Duodenal mucosa (tissue), 2 donors: ENCODE measurements at regions not wholly inside any gene's neighbourhood (a gene's known extent, or its start where the extent isn't known, plus 50 kb on each side); places are given as distances from the start of the nearest gene placed in this dataset.

ENCODE experiments used
- H3K27ac ChIP-seq: one replicate; pipeline ENCODE4 v1.7.0; 2013; ENCODE audit warnings: low read depth, low read length
- H3K27me3 ChIP-seq, 2 donors: one replicate each; pipeline ENCODE4 v1.7.0; 2013; ENCODE audit warnings: low read length in 2 of 2, control low read depth in 1 of 2; ENCODE audit not compliant: insufficient read depth in 2 of 2, control insufficient read depth in 1 of 2
- H3K36me3 ChIP-seq, 2 donors: one replicate each; pipeline ENCODE4 v1.7.0; 2013; ENCODE audit warnings: low read length in 2 of 2, control low read depth in 1 of 2; ENCODE audit not compliant: insufficient read depth in 2 of 2, control insufficient read depth in 1 of 2
- H3K4me1 ChIP-seq, 2 donors: one replicate each; pipeline ENCODE4 v1.7.0; 2013; ENCODE audit warnings: low read length in 2 of 2, control low read depth in 1 of 2; ENCODE audit not compliant: insufficient read depth in 2 of 2, control insufficient read depth in 1 of 2
- H3K4me3 ChIP-seq, 2 donors: one replicate each; pipeline ENCODE4 v1.7.0; 2013; ENCODE audit warnings: low read length in 2 of 2, low read depth in 1 of 2
- H3K9ac ChIP-seq, 2 donors: one replicate each; pipeline ENCODE4 v1.7.0; 2013; ENCODE audit warnings: low read length in 2 of 2, low read depth in 1 of 2
- H3K9me3 ChIP-seq, 2 donors: one replicate each; pipeline ENCODE4 v1.7.0; 2013; ENCODE audit warnings: low read length in 2 of 2, control low read depth in 1 of 2; ENCODE audit not compliant: control insufficient read depth in 1 of 2

DNA sequence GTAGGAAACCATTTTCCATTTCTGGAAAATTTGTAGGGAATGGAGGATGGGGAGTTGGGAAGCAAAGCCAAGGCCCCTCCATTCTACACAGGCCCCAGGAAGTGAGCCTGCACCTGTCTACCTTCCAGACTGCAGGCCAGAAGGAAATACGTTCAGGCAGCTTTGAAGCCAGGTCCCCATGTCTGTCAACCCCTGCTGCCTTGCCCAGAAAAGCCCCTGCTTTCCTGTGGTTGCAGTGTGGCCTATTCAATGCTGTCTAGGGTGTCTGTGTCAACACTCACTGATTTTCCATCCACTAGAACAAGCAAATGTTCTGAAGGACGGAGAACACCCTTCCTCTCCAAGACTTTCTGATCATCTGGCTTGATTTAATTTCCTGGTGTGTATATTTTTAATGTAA, 281.9 kb downstream of the TLE3 start:
- Histone ChIP-seq H3K36me3 (no peaks in the 10 kb centered on the region), H3K9ac (no peak overlapping the region), H3K9me3 (no peaks in the 10 kb centered on the region), H3K27ac (no peak overlapping the region), H3K4me1 (peaks cover 2 to 5% of the 10 kb centered on the region in 2 donors), H3K4me3 (no peak overlapping the region), H3K27me3 (peaks cover 6% of the 10 kb centered on the region in 2 donors)

DNA sequence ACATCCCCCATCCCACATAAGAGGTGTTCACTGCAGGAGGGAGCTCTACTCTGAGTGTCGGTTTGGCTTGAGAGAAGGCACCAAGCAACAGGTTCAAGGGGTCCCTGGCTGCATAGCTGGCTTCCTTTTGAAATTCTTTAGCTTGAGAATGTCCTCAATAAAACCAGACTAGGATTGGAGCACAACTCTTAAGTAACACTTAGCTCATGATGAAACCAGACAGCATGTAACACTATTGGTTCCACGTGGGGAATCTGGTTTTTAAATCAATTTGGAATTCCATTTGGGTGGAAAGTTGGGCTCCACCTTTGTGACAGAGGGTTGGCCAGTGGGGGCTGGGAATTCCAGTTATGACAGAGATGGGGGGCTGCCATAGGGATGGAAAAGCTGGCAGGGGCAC, 281.2 kb downstream of the TLE3 start:
- Histone ChIP-seq H3K9me3 (no peaks in the 10 kb centered on the region), H3K36me3 (no peaks in the 10 kb centered on the region), H3K9ac (no peak overlapping the region), H3K27me3 (peaks cover 6 to 10% of the 10 kb centered on the region in 2 donors), H3K27ac (no peak overlapping the region), H3K4me1 (peaks cover 0 to 5% of the 10 kb centered on the region in 2 donors), H3K4me3 (no peak overlapping the region)

DNA sequence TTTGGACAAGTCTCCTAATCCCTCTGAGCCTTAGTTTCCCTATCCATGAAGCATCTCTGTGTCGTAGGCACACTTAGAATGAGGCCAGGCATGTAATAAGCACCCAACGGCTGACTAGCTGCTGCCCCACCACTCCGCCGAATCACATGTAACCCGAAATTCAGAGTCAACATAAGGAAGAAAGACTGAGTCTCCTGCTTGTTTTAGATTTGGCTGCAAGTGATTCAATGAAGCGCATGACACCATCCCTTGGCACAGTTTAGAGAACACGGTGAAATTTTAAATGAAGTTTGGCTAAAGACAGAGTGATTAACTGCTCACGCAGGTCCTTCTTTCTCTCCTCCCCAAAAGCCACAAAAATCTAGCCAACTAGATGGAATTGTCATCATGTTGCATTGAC, 279.2 kb downstream of the TLE3 start:
- Histone ChIP-seq H3K4me1 (no peaks in the 10 kb centered on the region), H3K9ac (no peak overlapping the region), H3K9me3 (no peaks in the 10 kb centered on the region), H3K4me3 (no peak overlapping the region), H3K36me3 (no peaks in the 10 kb centered on the region), H3K27ac (no peak overlapping the region), H3K27me3 (peaks cover 6 to 12% of the 10 kb centered on the region in 2 donors)

DNA sequence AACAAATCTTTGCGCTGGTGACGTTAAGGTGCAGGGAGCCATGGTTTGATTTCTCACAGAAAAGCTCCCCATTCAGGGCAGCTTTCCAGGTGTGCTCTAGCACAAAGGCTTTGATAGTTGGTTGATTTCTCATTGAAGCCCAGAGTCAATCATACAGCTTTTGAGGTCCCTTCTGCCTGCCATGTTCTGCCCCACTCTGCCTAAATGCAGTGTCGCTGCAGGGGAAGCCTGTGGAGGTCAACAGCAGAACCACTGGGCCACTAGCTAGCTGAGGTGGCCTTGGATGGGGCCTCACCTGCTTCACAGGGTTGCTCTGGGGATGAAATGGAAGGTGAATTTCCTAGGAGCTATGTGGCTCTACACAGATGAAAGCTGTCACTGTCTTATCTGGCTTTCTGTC, 278.3 kb downstream of the TLE3 start:
- H3K36me3 ChIP-seq, result no peaks in the 10 kb centered on the region
- no peaks in the 10 kb centered on the region for H3K4me1 ChIP-seq
- peaks cover 6 to 12% of the 10 kb centered on the region in 2 donors for H3K27me3 ChIP-seq
- H3K27ac ChIP-seq, result no peak overlapping the region
- no peak overlapping the region for H3K9ac ChIP-seq
- no peaks in the 10 kb centered on the region for H3K9me3 ChIP-seq
- no peak overlapping the region for H3K4me3 ChIP-seq

DNA sequence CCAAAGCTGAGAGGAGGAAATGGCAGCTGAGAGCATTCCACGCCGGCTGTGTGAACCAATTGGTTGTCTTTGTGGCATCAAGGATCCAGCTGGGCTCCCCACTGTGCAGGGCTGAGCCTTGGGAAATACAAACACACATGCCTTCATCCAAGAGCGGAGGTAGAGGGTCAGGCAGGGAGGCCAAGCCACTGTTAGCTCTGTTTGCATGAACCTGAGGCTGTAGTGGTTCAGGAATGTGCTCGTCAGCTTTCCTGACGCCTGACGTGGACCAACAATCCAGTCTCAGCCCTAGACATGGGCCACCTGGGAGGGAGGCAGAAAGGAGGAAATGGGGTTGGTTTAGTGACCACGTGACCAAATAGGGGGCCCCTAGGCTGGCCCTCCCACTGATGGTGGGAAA, 276.9 kb downstream of the TLE3 start:
- no peaks in the 10 kb centered on the region for H3K36me3 ChIP-seq
- H3K9ac ChIP-seq, result no peak overlapping the region
- H3K4me3 ChIP-seq, result no peak overlapping the region
- no peak overlapping the region for H3K27ac ChIP-seq
- peaks cover 6 to 12% of the 10 kb centered on the region in 2 donors for H3K27me3 ChIP-seq
- H3K4me1 ChIP-seq, result no peaks in the 10 kb centered on the region
- no peaks in the 10 kb centered on the region for H3K9me3 ChIP-seq

DNA sequence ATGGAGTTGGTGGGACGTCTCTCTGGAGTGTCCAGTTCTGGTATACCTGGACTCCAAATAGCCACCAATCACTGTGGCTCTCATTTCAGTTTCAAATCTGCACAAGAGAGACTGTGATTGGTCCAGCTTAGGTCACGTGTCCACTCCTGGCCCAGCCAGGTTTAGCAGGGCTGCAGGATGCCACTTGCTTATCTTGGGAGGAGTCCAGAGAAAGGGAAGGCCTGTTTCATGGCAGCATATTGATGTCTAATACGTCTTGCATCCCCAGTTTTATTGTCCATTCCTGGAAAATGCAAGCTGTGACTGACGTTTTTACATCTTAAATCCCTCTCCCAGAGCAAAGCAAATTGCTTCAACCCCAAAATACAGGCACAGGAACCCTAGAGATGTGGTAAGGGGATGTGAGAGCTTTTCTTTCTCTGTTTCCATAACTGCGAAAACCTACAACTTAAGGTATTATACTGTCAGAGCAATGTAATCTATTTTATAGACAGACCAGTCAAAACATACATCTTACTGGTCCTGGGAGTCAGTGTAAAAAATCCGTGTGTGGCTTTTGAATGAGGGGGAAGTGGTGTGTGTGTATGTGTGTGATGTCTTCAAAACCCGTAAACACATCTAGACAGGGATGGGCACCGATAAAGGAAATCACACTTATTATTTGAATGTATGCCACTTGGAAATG, 274.4 kb downstream of the TLE3 start:
- peaks cover 0 to 4% of the 10 kb centered on the region in 2 donors for H3K4me1 ChIP-seq
- no peaks in the 10 kb centered on the region for H3K36me3 ChIP-seq
- no peak overlapping the region for H3K4me3 ChIP-seq
- peaks cover 4 to 12% of the 10 kb centered on the region in 2 donors for H3K27me3 ChIP-seq
- no peak overlapping the region for H3K27ac ChIP-seq
- H3K9ac ChIP-seq, result no peak overlapping the region
- H3K9me3 ChIP-seq, result no peaks in the 10 kb centered on the region

DNA sequence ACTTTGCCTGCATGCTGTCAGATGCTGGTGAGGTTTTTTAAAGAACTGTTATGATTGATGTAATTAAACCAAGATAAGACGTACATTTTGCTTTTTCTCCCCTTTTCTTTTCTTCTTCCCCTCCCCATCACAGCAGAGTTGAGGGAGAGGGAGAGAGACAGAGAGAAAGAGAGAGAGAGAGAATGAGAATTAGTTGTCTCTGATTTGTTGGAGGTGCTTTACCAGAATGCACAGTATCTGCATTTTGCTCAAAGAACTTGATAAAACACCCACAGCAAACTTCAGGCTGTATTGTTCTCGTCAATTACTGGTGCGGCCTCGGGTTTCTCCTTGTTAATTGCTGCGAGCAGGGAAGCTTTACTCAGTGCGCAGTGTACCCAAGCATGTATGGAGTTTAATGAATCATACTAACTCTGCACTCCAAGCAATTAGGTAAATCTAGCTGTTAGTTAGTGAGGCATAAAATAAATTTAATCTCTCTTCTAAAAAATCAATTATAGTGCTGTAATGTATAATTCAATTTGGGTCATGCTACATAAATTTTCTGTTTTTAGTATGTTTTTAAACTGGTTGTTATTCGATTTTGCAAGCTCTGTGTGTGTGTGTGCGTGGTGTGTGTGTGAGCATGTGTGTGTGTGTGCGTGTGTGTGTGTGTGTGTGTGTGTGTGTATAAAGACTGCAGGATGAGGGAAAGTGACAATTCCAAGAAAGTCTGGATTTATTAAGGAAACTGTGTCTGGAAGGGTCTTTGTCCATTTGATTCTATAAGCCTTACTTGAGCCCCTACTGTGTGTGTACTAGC, 273.4 kb downstream of the TLE3 start:
- Histone ChIP-seq H3K36me3 (no peaks in the 10 kb centered on the region), H3K9me3 (no peaks in the 10 kb centered on the region), H3K9ac (no peak overlapping the region), H3K27ac (no peak overlapping the region), H3K4me3 (no peak overlapping the region), H3K27me3 (peaks cover 0 to 12% of the 10 kb centered on the region in 2 donors), H3K4me1 (peaks cover 0 to 4% of the 10 kb centered on the region in 2 donors)

DNA sequence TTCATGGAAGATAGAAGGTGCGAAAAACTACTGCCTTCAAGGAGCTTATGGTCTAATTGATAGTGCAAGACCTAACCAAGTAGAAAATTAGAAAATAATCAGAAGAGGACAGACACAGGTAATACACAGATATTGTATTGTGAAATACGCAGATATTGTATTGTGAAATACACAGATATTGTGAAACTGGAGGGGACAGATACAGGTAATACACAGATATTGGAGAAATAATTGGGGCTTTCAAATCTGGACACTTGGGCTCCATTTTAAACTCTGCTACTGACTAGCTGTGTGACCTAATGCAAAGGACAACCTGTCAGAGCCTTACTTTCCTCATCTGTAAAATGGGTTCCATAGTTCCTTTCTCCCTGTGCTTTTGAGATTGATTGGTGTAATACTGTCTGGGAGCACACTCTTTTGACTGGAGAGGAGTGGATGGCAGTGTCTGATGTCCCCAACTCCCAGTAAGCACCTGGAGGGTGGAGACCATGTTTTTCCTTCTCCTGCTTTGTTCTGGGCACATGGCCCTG, 272.8 kb downstream of the TLE3 start:
- Histone ChIP-seq H3K27me3 (peaks cover 0 to 6% of the 10 kb centered on the region in 2 donors), H3K9me3 (no peaks in the 10 kb centered on the region), H3K27ac (no peak overlapping the region), H3K4me3 (no peak overlapping the region), H3K36me3 (no peaks in the 10 kb centered on the region), H3K4me1 (peaks cover 0 to 6% of the 10 kb centered on the region in 2 donors), H3K9ac (no peak overlapping the region)

DNA sequence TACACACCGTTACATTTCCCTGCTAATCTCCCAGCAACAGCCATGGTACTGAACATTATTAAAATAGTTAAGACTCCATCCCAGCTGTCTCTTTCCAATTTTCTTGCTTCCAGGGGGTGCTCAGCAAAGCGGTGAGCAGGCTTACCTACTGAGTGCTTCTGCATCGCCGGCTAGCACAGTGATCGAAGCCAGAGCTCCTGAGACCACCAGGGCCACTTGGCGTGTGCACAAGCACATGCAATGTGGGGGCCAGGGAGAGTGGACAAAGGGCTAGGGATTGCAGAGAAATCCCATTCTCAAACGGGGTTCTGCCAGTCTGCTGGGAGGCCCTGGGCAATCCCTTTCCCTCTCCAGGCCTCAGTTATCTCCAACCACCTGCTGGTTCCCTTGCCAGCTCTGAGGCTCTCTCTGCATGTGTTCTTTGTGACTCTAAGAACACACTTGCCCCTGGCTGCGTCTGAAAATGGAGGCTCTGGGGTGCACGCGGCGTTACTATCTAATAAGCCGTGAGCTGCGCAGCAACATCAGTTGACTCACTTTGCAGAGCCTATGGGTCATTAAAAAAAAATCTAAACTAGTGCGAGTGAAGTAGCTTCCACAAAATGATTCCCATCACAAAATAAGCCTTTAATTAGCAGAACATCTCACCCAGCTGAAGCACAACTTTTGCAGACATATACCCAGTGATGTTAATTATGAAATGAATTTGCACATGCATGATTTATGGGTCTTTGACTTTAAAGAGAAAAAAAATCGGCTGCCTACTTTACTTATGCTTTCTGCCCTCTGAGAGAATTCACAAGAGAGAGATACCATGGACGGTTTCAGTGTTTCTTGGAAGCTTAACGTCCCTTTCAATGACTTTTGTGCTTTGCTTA, 271.5 kb downstream of the TLE3 start:
- Histone ChIP-seq H3K27me3 (peaks cover 0 to 6% of the 10 kb centered on the region in 2 donors), H3K9me3 (no peaks in the 10 kb centered on the region), H3K4me3 (no peak overlapping the region), H3K4me1 (peaks cover 0 to 9% of the 10 kb centered on the region in 2 donors), H3K27ac (no peak overlapping the region), H3K9ac (no peak overlapping the region), H3K36me3 (no peaks in the 10 kb centered on the region)
